Dermis microvascular lymphatic vessel endothelial cell (primary cell): ENCODE measurements at regions not wholly inside any gene's neighbourhood (a gene's known extent, or its start where the extent isn't known, plus 50 kb on each side); places are given as distances from the start of the nearest gene placed in this dataset.
"Not testable (repeated sequence)": the region's sequence is repeated elsewhere in the genome, so short reads cannot be mapped to it uniquely, and the experiment has no call there.

Experiments
- DNase-seq, 2 donors: peaks; one replicate each; pipeline versions ENCODE4 v3.0.0 to v3.0.0-alpha.2; 2010; ENCODE audit warnings: low read depth in 2 of 2

DNA sequence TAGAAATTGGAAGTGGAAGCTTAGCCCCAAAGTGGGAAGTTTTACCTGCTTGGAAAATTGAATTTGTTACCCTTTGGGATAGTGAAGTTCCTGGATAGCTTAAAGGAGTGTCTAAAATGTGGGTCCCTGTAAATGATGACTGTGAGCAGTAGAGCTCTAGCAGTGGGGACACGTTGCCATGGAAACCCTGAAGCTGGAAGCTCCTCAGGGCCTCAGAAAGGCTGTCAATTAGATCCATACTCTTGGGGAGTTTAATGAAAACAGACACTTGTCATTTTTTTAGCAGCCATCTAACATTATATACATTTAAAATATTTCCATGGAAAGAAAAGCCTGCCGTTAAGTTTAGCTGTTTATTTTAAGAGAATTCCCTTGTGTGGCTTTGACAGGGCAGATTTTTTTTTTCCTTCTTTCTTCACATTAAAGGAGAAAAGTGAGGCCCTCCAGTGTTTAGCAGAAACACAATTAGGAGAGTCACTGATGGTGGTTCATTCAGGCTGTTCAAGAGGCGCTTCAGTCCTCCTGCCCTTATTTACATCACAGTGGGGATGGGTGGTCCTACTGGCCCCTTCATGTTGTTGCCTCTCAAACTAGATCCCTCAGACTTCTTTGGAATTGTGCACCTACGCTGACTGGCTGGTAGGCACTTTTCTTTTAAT lies 518.4 kb downstream of the CCSER2 start:
- DNase-seq, result no peak

DNA sequence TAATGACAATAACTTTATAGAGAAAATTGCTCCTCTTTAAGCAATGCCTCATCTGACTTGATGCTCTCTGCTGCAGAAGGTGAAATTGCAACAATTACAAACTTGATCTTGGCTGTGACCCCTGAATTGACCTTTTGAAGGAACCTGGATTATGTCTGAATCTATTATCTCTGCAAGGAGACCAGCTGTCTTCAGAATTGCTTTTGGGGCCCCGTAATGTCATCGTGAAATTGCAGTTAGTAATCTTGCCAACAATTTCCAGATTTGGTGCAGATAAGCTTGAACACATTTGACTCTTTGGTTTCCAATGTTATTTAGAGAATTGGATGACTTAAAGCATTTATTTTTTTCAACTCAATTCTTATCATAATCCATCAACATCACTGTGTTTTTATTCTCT lies 520.6 kb downstream of the CCSER2 start:
- no peak for DNase-seq

DNA sequence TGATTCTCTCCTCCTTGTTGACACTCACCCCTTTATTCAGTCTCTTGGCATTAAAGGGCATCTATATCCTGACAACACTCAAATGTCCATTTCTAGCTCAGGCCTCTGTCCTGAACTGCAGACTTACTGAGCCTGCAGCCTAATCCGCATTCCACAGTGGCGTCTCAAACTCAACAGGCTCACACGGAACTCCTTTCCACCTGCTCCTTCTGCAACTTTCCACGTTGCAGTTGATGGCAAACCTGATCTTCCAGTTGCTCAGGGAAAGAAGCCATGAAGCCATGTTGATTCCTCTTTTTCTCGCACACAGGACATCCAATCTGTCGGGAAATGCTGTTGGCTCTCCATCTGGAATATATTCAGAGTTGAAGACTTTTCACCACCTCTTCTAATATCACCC lies 522.4 kb downstream of the CCSER2 start:
- no peak for DNase-seq

DNA sequence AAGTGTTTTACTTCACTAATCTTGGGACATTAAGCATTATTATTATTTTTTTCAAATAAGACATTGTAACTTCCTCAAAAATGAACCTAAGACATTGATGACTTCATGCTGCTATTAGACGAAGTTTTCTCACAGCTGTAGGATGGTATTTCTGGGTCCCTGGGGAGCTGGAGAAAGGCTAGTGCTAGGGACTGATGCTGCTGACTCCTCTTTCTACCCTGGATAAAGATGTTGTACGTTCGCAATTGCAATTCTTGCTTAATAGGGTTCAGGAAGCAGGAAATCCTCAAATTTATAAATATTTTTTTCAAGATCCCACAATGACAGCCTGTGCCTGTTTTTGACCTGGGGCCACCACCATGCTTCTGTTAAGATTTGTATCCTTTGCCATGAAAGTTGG lies 526.0 kb downstream of the CCSER2 start:
- DNase-seq, result no peak

DNA sequence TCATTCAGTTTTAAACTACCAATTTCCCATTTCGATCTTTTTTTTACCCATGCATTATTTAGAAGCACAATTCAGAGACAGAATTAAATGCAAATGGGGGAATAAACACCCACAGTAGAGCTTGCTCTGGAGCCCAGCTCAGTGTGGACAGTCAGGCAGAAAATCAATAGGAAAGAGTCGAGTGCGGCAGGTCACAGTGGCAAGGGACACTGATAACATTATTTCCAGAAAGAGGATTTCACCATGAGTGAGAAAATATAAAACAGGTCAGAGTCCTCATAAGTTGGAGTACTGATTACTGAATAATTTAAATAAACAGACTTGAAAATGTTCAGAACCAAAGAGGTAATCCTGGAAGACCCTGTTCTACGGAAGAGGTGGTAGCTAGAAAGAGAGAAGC lies 532.5 kb downstream of the CCSER2 start:
- DNase-seq, result no peak

DNA sequence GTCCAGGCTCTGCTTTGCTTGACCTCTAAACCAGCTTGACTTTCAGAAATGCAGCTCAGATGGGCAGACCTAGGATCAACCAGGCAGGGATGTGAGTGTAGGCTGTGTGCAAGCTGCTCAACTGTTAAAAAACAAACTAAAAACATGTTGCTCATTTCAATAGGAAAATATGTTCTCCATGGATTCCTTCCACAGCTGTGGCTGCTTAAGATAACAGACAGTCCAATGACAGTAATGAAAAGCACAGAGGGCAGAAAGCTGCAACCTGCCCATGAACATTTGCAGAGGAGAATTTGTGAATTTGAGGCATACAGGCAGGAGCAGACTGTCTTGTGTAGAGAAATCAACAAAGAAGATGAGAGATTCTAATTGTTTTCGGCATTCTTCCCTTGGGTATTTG lies 534.2 kb downstream of the CCSER2 start:
- DNase-seq, result no peak

DNA sequence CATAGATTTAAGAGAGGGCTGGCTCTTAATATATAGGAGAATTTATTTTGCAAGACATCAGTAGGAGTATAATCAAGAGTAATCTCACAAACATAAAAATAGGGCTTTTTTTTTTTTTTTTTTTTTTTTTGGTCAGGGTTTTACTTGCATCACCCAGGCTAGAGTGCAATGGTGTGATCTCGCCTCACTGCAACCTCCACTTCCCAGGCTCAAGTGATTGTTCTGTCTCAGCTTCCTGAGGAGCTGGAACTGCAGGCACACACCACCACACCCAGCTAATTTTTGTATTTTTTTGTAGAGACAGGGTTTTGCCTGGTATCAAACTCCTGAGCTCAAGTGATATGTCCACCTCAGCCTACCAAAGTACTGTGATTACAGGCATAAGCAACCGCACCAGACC lies 535.3 kb downstream of the CCSER2 start:
- DNase-seq, result no peak

DNA sequence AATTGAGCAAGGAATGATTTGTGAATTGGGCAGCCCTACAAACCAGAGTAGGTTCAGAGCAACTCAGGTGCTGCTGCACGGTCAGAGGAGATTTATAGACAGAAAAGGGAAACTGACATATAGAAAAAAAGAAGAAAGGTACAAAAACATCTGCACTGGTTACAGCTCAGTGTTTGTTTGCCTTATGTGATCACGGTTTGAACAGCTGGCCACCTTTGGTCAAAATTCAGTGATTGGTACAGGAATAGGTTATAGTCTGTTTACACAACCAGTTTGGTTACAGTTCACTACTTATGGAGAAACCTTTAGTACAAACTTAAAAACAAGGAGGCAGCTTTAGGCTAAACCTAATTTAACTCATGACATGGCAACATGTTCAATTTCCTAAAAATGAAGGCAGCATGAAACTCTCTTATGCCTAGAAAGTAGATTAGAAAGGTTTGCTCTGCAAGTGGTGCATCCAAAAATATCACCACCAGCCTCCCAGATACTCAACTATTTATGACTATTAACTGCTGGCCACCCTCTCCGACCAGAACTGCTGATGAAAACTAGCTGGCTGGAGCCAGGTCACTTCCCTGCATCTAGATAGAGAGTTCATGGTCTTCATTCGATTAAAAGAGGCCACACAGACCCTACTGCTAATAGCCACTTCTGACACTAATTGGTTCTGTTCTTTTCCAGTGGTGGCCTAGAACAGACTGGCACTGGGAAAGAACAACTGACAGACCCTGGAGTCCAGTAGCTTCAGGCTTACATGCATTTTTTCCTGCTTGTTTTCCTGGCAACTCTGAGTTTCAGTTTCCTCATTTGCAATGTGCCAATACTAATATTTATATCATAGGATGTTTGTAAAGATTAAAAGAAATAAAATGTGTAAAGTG lies 548.0 kb downstream of the CCSER2 start:
- no peak for DNase-seq

DNA sequence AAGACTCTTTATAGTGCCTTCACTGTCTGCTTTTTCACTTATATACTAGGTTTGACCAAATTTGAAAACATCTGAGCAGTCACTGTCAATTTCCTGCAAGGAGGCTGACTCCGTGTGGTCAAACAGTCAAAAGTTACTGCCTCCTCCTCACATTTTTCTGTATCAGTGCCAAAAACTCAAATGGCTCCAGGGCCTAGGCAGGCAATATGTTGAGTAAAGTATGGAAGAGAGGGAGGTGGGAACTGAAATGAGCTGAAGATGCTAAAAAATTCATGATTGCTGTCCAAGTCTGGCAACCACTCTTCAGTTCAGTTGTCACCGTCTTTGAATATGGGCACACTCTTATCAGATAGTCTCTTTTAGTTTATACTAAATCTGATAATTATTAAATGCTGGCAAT lies 551.6 kb downstream of the CCSER2 start:
- DNase-seq, result no peak

DNA sequence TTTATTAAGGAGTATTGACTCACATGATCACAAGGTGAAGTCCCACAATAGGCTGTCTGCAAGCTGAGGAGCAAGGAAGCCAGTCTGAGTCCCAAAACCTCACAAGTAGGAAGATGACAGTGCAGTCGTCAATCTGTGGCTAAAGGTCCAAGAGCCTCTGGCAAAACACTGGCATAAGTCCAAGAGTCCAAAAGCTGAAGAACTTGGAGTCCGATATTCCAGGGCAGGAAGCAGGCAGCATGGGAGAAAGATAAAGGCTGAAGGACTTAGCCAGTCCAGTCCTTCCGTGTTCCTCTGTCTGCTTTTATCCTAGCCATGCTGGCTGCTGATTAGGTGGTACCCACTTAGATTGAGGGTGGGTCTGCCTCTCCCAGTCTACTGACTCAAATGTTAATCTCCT lies 553.3 kb downstream of the CCSER2 start:
- DNase-seq, result not testable (repeated sequence)

DNA sequence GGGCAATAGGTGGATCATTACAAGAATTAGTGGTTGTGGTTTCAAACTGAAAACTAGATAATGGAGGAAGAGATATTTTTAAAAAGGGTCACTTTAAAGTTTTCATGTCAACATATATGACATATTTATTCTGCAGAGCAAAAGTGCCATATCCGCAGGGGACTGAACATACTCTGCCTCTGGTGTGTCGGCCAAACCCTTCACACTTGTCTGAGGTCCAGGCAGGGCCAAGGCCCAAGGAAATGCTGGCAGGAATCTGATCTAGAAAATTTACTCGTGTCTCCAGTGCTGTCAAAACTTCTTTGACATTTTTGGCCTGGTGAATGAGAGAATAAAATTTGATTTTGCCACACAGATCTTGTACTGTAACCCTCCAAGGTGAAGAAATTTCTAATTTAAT lies 562.3 kb downstream of the CCSER2 start:
- DNase-seq, result no peak

DNA sequence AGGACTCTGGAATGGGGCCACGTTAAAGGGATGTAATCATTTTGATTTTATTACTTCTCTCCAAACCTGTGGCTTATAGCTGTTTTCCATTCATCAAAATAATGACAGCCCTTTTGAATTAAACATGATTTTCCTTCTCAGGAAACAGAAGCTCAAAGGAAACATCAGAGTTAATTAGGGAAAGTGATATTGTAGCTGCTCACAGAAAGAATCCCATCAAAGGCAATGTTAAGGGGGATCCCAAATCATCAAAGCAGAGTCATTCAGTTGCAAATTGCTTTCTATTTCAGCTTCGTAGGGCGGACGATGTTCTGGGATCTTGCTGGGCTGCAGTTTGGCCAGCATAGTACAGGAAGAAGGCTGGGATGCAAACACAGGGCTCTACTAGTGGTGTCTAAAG lies 563.2 kb downstream of the CCSER2 start:
- no peak for DNase-seq

DNA sequence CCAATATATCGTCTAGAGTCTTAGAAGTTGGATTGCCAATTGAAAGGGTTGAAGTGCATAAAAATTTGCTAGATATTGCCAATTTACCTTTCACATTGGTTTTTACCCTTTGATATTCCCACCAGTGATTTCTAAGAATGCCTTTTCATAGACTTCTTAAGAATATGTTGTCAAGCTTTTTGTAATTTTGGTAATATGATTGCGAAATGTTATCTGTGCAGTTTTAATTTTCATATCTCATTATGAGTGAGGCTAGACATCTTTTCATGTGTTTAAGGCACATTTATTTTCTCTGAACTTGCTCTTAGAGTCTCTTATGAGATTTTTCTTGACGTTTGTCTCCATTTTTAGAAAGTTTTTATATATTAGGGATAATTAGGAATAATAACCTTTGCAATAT lies 567.2 kb downstream of the CCSER2 start:
- DNase-seq, result no peak

DNA sequence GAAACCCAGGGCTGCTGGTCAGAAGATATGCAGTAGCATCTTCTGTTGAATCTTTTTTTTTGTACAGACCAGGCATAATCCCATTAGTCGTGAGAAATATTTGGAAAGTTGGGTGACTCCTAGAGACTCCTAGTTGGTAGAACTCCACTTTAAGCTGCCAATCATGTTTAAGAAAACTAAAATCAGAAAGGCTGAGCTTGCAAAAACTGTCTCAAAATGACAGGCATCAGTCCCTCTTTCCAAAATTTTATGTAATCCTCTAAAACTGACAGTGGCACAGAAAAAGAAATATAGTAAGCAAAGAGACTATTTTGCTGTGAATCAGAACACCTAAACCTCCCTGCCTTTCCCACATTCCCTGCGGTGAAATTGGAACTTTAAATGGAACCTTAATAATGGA lies 568.5 kb downstream of the CCSER2 start:
- no peak for DNase-seq

DNA sequence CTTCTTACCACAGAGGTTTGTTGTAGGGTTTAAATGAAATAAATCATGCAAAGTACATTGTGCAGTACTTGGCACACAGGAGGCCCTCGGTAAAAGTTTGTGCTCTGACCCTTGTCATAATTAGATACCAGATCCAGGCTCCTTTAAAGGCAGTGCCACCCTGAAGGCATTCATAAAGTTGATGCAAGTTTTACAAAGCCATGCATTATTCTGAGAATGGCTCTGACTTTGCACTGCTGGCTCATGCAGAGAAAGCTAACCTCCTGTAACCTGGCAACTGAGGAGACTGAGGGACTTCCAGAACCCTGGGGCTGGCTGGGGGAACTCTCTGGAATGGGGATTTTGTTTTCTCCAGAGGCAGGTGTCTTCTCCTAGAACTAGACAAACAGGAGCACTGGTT lies 570.9 kb downstream of the CCSER2 start:
- DNase-seq, result no peak

DNA sequence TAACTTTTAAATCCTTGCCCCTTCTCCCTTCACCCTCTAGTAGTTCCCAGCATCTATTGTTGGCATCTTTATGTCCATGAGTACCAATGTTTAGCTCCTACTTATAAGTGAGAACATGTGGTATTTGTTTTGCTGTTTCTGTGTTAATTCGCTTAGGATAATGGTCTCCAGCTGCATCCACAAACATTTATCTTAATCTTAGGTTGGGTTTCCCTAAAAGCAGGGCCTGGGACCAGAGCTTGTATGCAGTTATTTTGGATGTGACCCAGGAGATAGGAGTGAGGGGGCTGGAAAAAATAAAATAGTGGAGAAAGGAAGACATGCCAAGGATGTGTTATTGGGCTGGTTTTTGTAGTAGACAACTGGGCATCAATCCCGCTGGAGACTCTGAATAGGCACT lies 571.8 kb downstream of the CCSER2 start:
- DNase-seq, result no peak

DNA sequence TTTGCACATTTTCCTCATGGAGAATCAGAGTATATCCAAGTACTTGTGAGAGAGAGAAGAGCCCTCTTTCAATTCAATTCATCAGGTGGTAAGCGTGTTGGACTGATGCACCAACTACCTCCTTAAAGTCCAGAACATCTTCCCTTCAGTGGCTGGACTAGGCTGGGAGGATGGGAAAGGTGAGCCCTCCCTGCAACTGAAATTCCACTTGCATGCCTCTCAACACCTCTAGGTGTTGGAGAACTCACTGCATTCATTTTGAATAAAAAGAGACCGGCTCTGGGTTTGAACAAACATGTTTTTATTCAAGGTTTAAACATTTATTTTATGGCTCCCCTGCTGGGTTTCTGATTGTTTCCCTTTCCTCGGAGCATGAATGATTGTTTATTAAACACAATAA lies 573.5 kb downstream of the CCSER2 start:
- no peak for DNase-seq

DNA sequence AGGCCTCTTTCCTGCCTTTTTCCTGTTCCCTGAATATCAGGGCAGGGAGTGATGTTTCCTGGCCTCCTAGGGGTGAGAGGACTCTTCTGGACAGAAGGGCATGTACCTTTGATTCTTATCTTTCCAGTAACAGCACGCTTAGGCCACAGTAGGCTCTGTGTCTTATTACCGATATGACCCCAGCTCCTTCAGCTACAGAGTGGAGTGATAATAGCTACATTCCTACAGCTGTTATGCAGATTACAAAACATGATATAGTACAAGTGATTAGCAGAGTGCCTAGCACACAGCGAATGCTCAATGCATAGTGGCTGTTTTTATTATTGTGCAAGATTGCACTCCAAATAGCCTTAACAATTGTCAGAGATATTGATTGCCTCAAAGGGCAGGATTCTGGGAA lies 574.2 kb downstream of the CCSER2 start:
- DNase-seq, result no peak

DNA sequence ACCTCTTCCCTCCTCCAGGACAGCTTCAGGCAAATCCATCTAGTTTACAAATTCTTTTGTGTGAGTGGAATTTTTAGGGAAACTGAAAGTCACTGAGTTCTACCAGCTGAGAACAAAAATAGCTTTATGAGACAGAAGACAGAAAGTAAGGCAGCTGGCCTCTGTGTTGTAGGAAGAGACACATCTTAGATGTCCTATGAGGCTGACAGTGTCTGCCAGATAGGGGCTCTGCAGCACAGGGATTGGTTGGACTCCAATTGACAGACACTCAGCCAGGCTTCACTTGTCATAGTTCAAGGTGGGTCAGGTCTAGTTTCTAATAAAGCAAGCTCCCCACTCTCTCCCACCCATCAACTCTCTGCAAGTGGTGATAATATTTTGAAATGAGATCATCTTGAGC lies 574.9 kb downstream of the CCSER2 start:
- no peak for DNase-seq

DNA sequence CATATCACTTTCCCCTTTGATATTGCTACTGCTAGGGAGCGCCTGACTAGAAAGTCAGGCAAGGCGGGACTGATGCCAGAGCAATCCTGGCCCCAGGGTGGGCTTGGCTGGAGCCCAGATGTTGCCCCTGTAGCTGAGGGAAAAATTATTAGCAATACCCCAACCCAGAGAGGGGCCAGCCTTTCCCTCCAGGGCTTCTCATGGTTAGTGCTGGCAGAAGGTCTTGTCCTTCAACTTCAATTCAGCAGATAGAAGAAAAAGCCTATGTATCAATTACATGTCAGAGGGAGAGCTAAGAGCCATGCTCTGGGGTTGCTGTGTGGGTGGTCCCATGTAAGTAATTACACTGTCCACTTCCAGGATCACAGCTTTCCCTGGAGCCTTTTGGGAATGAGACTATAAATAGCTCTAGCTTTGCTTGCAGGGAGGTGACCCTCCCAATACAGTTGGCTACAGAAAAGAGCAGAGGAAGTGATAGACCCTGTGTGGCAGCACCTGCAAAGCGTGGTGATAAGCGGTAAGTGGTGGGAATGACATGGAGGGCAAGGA lies 579.1 kb downstream of the CCSER2 start:
- DNase-seq, result no peak

DNA sequence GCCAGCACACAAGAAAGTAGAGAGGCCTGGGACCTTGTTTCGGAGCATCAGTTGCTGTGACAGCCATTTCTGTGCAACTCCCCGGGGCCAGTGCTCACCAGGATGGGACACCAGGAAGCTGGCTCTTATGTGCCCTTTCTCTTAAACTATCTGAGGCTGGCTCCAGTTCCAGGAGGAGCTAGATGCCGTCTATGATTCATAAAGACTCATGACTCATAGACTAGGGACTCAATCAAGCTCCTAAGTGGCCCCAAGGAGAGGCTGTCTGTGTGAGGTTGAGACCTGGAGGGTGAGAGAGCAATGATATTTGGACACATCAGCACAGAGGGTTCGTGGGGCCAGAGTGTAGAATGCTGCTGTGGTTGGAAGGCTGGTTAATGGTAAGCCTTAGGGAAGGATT lies 580.1 kb downstream of the CCSER2 start:
- DNase-seq, result no peak

DNA sequence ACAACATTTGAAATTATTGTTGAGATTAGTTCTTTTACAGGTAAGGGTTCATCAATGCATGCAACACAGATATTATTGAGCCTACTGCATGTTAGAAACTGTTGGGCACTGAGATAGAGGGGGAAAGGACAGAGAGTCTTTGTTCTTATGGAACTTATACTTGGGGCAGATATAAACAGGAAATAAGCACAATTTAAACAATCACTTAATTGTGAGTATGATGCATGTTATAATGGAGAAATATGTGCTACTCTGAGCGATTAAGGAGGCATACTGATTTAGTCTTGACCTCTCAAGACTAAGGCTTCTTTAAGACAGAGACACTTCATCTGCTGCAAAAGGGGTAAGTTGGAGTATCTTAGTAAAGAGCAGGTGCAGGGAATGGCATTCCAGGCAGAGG lies 593.3 kb downstream of the CCSER2 start:
- DNase-seq, result no peak

DNA sequence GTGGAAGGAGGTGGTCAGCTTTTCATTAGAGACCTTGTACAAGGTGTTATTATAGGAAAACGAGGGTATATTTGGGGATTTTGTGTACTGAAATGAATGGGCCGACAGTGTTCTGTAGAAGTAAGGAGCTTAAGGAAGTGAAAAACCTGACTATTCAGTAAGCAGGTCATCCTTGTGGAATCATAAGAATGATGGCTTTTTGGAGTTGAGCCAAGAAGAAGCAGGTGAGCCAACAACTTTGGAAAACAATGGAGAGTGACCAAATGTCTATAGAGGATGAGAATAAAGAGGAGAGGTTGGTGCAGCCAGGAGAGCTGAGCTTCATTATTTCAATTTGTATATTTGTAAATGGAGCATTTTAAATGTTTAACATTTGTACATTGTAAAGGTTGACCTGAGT lies 595.7 kb downstream of the CCSER2 start:
- DNase-seq, result no peak
